Hematopoietic multipotent progenitor cell treated with erythropoietin and hydrocortisone succinate and interleukin-3 and kit ligand, for 6 days (in vitro differentiated cells): ENCODE measurements at regions not wholly inside any gene's neighbourhood (a gene's known extent, or its start where the extent isn't known, plus 50 kb on each side); places are given as distances from the start of the nearest gene placed in this dataset.

Experiments
- DNase-seq: peaks from one replicate; pipeline ENCODE4 v3.0.0-alpha.2; 2015

GRCh38 chr10:110442746-110443145, 55.0 kb upstream of the DUSP5 start:
- DNase-seq, result no peak

GRCh38 chr10:110443239-110444003, 54.3 kb upstream of the DUSP5 start:
- no peak for DNase-seq

- no peak for DNase-seq
Measured at GRCh38 chr10:110444004-110444337, 53.7 kb upstream of the DUSP5 start.

GRCh38 chr10:110445871-110446270, 51.8 kb upstream of the DUSP5 start:
- DNase-seq, result no peak

- no peak for DNase-seq
Measured at GRCh38 chr10:110446277-110446676, 51.4 kb upstream of the DUSP5 start.

GRCh38 chr10:110446954-110447608, 50.6 kb upstream of the DUSP5 start:
- DNase-seq, result peak; percentile 77

GRCh38 chr10:110447886-110448285, 49.8 kb upstream of the DUSP5 start:
- DNase-seq, result no peak
